ENCODE measurements at regions not wholly inside any gene's neighbourhood (a gene's known extent, or its start where the extent isn't known, plus 50 kb on each side); places are given as distances from the start of the nearest gene placed in this dataset.
A peak's percentile ranks its signal among the peaks of the same experiment; 100 is the strongest.

DNA sequence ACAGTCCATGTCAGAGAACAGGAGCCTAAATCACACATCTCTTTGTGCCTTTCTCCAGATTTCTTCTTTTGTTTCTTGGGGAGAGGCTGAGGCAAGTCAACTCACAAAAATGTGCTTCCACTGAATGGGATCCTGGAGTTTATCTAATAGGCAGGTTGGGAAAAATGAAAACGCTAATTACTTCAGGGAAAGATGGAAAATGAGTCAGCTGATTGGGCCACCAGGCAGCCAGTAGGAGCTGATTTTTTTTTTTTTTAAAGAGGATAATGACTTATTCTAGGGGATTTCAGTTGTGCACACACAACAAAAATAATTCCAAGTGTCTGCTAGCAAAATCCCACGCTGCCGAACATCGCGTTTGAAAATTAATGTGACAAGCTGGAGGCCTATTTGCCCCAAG lies 412.8 kb upstream of the ZMIZ1 start:
- Histone ChIP-seq H3K36me3 (ENCODE audit: low read depth) (no peaks in the 10 kb centered on the region), H3K27me3 (ENCODE audit: insufficient read depth, poor library complexity, severe bottlenecking) (peaks cover 19% of the 10 kb centered on the region), H3K4me3 (ENCODE audit: severe bottlenecking) (no peak overlapping the region), H3K9me3 (ENCODE audit: severe bottlenecking) (no peaks in the 10 kb centered on the region), H3K4me1 (ENCODE audit: insufficient read depth, poor library complexity, severe bottlenecking) (no peaks in the 10 kb centered on the region), H3K27ac (ENCODE audit: poor library complexity, severe bottlenecking) (no peak overlapping the region)
- TF ChIP-seq, protein P1, sequence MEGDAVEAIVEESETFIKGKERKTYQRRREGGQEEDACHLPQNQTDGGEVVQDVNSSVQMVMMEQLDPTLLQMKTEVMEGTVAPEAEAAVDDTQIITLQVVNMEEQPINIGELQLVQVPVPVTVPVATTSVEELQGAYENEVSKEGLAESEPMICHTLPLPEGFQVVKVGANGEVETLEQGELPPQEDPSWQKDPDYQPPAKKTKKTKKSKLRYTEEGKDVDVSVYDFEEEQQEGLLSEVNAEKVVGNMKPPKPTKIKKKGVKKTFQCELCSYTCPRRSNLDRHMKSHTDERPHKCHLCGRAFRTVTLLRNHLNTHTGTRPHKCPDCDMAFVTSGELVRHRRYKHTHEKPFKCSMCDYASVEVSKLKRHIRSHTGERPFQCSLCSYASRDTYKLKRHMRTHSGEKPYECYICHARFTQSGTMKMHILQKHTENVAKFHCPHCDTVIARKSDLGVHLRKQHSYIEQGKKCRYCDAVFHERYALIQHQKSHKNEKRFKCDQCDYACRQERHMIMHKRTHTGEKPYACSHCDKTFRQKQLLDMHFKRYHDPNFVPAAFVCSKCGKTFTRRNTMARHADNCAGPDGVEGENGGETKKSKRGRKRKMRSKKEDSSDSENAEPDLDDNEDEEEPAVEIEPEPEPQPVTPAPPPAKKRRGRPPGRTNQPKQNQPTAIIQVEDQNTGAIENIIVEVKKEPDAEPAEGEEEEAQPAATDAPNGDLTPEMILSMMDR (IDR thresholded peaks at IDR 0.05; ENCODE audit: poor library complexity, severe bottlenecking) = no peak
- ATAC-seq (ENCODE audit: low read depth) = no peak
- no peak for DNase-seq (ENCODE audit: low spot score)

DNA sequence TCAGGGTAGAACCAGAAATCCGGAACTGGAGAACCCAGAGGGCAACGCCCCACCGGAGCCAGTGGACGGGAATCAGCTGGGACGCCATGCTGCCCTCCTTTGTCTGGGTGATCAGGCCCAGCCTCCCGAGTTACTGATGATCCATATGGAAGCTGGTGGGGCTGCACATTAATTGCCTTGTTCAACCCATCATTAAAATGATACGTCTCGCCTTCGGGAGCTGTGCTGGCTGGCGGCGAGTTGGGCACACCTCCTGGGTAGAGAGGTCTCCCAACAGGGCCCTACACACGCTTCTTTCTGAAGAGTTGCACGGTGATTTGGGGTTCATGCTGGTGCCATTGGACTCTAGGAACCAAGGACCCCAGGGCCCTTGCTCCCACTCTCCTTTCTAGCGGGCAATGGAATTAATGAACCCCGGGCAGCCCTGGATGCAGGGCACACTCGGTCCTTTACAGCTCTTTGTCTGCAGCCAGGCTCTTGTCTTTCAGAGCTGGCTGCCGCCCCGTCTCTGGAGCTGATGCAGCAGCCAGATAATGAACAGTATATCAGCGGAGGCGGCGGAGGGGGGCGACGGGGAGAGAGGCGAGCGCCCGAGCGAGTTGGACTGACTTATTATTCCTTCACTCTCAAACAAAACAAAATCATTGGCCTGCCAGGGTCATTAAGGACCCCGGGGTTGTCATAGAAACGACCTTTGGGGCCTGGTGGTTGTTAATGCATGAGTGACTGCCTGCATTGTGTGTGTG lies 412.2 kb upstream of the ZMIZ1 start:
- no peak for DNase-seq (ENCODE audit: low spot score)

DNA sequence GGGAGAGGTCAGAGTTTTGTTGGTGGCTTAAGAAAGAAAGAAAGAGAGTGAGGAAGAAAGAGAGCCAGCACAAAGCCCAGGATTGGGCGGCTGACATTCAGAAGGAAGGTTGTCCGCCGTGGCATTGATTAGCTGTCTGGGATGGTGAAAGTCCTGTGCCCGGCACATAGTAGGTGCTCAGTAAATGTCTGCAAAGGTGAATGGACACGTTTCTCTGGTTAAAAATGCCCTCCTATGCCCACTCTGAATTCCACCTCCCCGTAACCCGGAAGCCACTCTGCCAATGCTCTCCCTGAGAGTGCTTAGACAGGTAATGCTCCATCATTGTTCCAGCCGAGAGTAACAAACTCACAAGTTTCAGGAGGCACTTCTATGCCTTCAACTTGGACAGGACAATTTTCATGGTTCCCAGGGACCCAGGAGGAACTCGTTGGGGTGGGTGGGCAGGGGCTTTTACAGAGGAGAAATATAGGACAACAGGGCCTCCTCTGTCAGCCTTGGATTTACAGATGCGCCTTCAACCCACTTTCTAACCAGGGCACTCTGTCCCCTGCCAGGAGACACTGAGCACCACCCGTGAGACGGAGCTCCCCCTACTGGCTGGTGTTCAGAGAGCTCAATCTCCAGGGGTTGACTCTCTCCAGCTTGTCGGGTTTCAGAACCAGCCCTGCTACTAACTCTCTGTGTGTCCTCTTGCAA lies 411.5 kb upstream of the ZMIZ1 start:
- H3K27me3 ChIP-seq (ENCODE audit: insufficient read depth, poor library complexity, severe bottlenecking) = peaks cover 17% of the 10 kb centered on the region
- TF ChIP-seq, protein P1 (IDR thresholded peaks at IDR 0.05; ENCODE audit: poor library complexity, severe bottlenecking) = peak; percentile 56
- H3K4me1 ChIP-seq (ENCODE audit: insufficient read depth, poor library complexity, severe bottlenecking) = no peaks in the 10 kb centered on the region
- no peaks in the 10 kb centered on the region for H3K36me3 ChIP-seq (ENCODE audit: low read depth)
- no peaks in the 10 kb centered on the region for H3K9me3 ChIP-seq (ENCODE audit: severe bottlenecking)
- no peak overlapping the region for H3K27ac ChIP-seq (ENCODE audit: poor library complexity, severe bottlenecking)
- H3K4me3 ChIP-seq (ENCODE audit: severe bottlenecking) = no peak overlapping the region
- ATAC-seq (ENCODE audit: low read depth) = peak; percentile 58; the same call in 2 of the 3 replicates
- no peak for DNase-seq (ENCODE audit: low spot score)

More for the DNA sequence above, 412.2 kb upstream of the ZMIZ1 start:
- no peaks in the 10 kb centered on the region for H3K4me1 ChIP-seq (ENCODE audit: insufficient read depth, poor library complexity, severe bottlenecking)
- TF ChIP-seq, protein P1 (IDR thresholded peaks at IDR 0.05; ENCODE audit: poor library complexity, severe bottlenecking) = no peak
- no peak overlapping the region for H3K27ac ChIP-seq (ENCODE audit: poor library complexity, severe bottlenecking)
- no peaks in the 10 kb centered on the region for H3K9me3 ChIP-seq (ENCODE audit: severe bottlenecking)
- no peak overlapping the region for H3K4me3 ChIP-seq (ENCODE audit: severe bottlenecking)
- no peak for ATAC-seq (ENCODE audit: low read depth)
- H3K36me3 ChIP-seq (ENCODE audit: low read depth) = no peaks in the 10 kb centered on the region
- peaks cover 19% of the 10 kb centered on the region for H3K27me3 ChIP-seq (ENCODE audit: insufficient read depth, poor library complexity, severe bottlenecking)

DNA sequence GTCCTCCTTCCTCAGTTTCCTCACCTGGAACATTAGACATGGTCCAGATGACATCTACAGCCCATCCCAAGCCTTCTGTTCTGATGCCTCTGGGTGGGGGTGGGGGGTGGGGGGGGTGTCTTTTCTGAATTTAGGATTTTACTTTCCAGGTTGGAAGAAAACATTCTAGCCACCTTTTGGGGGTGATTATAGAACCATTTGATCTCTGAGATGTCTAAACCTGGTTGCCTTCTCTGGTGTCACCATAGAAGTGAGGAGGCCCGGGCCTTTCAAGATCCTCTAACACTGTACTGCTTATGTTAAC lies 411.0 kb upstream of the ZMIZ1 start:
- Histone ChIP-seq H3K4me3 (ENCODE audit: severe bottlenecking) (no peak overlapping the region), H3K27me3 (ENCODE audit: insufficient read depth, poor library complexity, severe bottlenecking) (peaks cover 12% of the 10 kb centered on the region), H3K27ac (ENCODE audit: poor library complexity, severe bottlenecking) (no peak overlapping the region), H3K9me3 (ENCODE audit: severe bottlenecking) (no peaks in the 10 kb centered on the region), H3K4me1 (ENCODE audit: insufficient read depth, poor library complexity, severe bottlenecking) (no peaks in the 10 kb centered on the region), H3K36me3 (ENCODE audit: low read depth) (no peaks in the 10 kb centered on the region)
- TF ChIP-seq, protein P1 (IDR thresholded peaks at IDR 0.05; ENCODE audit: poor library complexity, severe bottlenecking) = peak; percentile 23
- ATAC-seq (ENCODE audit: low read depth) (no peak), DNase-seq (ENCODE audit: low spot score) (no peak)
